ENCODE measurements at regions not wholly inside any gene's neighbourhood (a gene's known extent, or its start where the extent isn't known, plus 50 kb on each side); places are given as distances from the start of the nearest gene placed in this dataset.
A peak's percentile ranks its signal among the peaks of the same experiment; 100 is the strongest.

- intact Hi-C loops (cut with micrococcal nuclease; ENCODE audit: unreplicated experiment) = no loop called here
- no peaks in the 10 kb centered on the region for H3K9me3 ChIP-seq (ENCODE audit: insufficient read depth, low read depth)
- H3K4me2 ChIP-seq = no peak overlapping the region
- no peaks in the 10 kb centered on the region for H3K9me2 ChIP-seq (ENCODE audit: insufficient read depth)
- no peaks in the 10 kb centered on the region for H3F3A ChIP-seq (ENCODE audit: insufficient read depth, low read depth)
- no peak overlapping the region for H3K4me3 ChIP-seq
- no TSS peak for BruUV-seq (replicated peaks)
- no peaks in the 10 kb centered on the region for H3K27me3 ChIP-seq (ENCODE audit: insufficient read depth, low read depth)
- H3K79me2 ChIP-seq (ENCODE audit: low read depth) = no peaks in the 10 kb centered on the region
- no peak for DNase-seq
- no peaks in the 10 kb centered on the region for H4K20me1 ChIP-seq (ENCODE audit: insufficient read depth)
- ChIA-PET POLR2A (ENCODE audit: unreplicated experiment) (no interaction called here), CTCF (no interaction called here)
- TF ChIP-seq CTCF (conservative IDR thresholded peaks at IDR 0.05) (no peak), EZH2 (IDR thresholded peaks at IDR 0.05; ENCODE audit: low read depth) (no peak)
- H3K36me3 ChIP-seq (ENCODE audit: low read depth) = no peaks in the 10 kb centered on the region
- H3K27ac ChIP-seq = no peak overlapping the region
- no peak overlapping the region for H2AFZ ChIP-seq
- H3K4me1 ChIP-seq (replicated peaks; ENCODE audit: insufficient read depth) = no peaks in the 10 kb centered on the region
Measured at GRCh38 chr3:177579419-177579818, 382.1 kb upstream of the TBL1XR1 start.

GRCh38 chr3:177580437-177580836, 383.2 kb upstream of the TBL1XR1 start:
- no peaks in the 10 kb centered on the region for H3K9me3 ChIP-seq (ENCODE audit: insufficient read depth, low read depth)
- no peaks in the 10 kb centered on the region for H3K36me3 ChIP-seq (ENCODE audit: low read depth)
- CTCF ChIA-PET = no interaction called here
- TF ChIP-seq CTCF (conservative IDR thresholded peaks at IDR 0.05) (no peak), EZH2 (IDR thresholded peaks at IDR 0.05; ENCODE audit: low read depth) (no peak)
- H2AFZ ChIP-seq = 0 out of 2 replicates have a peak overlapping the region, but pooled peaks have one; percentile 19
- no peak overlapping the region for H3K4me2 ChIP-seq
- H3K79me2 ChIP-seq (ENCODE audit: low read depth) = no peaks in the 10 kb centered on the region
- no TSS peak for BruUV-seq (replicated peaks)
- no peaks in the 10 kb centered on the region for H4K20me1 ChIP-seq (ENCODE audit: insufficient read depth)
- DNase-seq = no peak
- H3K9me2 ChIP-seq (ENCODE audit: insufficient read depth) = no peaks in the 10 kb centered on the region
- POLR2A ChIA-PET (ENCODE audit: unreplicated experiment) = no interaction called here
- no peaks in the 10 kb centered on the region for H3F3A ChIP-seq (ENCODE audit: insufficient read depth, low read depth)
- H3K27ac ChIP-seq = no peak overlapping the region
- H3K4me3 ChIP-seq = no peak overlapping the region
- no peaks in the 10 kb centered on the region for H3K27me3 ChIP-seq (ENCODE audit: insufficient read depth, low read depth)
- H3K4me1 ChIP-seq (replicated peaks; ENCODE audit: insufficient read depth) = no peaks in the 10 kb centered on the region
- intact Hi-C loops (cut with micrococcal nuclease; ENCODE audit: unreplicated experiment) = no loop called here

- no TSS peak for BruUV-seq (replicated peaks)
- Histone ChIP-seq H3K27me3 (ENCODE audit: insufficient read depth, low read depth) (no peaks in the 10 kb centered on the region), H3K36me3 (ENCODE audit: low read depth) (no peaks in the 10 kb centered on the region), H3K9me3 (ENCODE audit: insufficient read depth, low read depth) (peaks cover 18% of the 10 kb centered on the region), H3F3A (ENCODE audit: insufficient read depth, low read depth) (peaks cover 14% of the 10 kb centered on the region), H3K27ac (no peak overlapping the region), H3K9me2 (ENCODE audit: insufficient read depth) (no peaks in the 10 kb centered on the region), H3K4me3 (no peak overlapping the region), H3K79me2 (ENCODE audit: low read depth) (no peaks in the 10 kb centered on the region), H2AFZ (no peak overlapping the region), H3K4me1 (replicated peaks; ENCODE audit: insufficient read depth) (peaks cover 20% of the 10 kb centered on the region), H4K20me1 (ENCODE audit: insufficient read depth) (no peaks in the 10 kb centered on the region), H3K4me2 (no peak overlapping the region)
- no peak for TF ChIP-seq EZH2 (IDR thresholded peaks at IDR 0.05; ENCODE audit: low read depth)
- TF ChIP-seq CTCF (conservative IDR thresholded peaks at IDR 0.05) = no peak
- ChIA-PET POLR2A (ENCODE audit: unreplicated experiment) (no interaction called here), CTCF (no interaction called here)
- intact Hi-C loops (cut with micrococcal nuclease; ENCODE audit: unreplicated experiment) = no loop called here
- no peak for DNase-seq
Measured at GRCh38 chr3:177585271-177585670, 388.0 kb upstream of the TBL1XR1 start.

Measured in PC-9 (cell line).